Neural progenitor cell (in vitro differentiated cells): ENCODE measurements at regions not wholly inside any gene's neighbourhood (a gene's known extent, or its start where the extent isn't known, plus 50 kb on each side); places are given as distances from the start of the nearest gene placed in this dataset.

Source experiments
- EZH2 ChIP-seq: fragments of 200-600 bp; sonication (generic); IDR thresholded peaks from 2 replicates; pipeline ENCODE4 v1.6.1; 2017; ENCODE audit warnings: antibody characterized with exemption, mild to moderate bottlenecking, moderate library complexity
- EZH2phosphoT487 ChIP-seq: fragments of 200-600 bp; sonication (generic); IDR thresholded peaks from 2 replicates; pipeline ENCODE4 v1.6.1; 2017; ENCODE audit warnings: antibody characterized with exemption
- TF ChIP-seq, protein P1 (sequence below): fragments of 200-600 bp; sonication (generic); IDR thresholded peaks from 2 replicates; pipeline ENCODE4 v1.5.1; 2017; ENCODE audit warnings: antibody characterized with exemption, mild to moderate bottlenecking

DNA sequence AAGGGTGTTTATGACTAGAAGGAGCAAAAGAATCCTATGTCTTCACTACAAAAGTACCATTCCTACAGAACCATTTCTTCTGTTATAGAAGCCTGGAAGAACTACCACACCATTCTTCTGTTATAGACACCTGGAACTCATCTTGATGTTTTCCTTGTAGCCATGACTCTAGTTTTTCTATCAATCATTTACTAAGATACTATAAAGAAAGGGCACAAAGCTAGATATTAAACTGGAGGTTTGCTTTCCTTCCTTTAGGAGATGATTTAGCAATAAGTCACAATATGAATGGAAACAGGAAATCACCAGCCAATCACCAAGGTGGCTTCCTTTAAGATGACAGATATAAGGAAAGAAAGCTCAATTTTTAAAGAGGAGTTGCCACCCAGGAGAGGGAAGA is 100.3 kb upstream of the NEUROD1 start:
- TF ChIP-seq, protein P1, sequence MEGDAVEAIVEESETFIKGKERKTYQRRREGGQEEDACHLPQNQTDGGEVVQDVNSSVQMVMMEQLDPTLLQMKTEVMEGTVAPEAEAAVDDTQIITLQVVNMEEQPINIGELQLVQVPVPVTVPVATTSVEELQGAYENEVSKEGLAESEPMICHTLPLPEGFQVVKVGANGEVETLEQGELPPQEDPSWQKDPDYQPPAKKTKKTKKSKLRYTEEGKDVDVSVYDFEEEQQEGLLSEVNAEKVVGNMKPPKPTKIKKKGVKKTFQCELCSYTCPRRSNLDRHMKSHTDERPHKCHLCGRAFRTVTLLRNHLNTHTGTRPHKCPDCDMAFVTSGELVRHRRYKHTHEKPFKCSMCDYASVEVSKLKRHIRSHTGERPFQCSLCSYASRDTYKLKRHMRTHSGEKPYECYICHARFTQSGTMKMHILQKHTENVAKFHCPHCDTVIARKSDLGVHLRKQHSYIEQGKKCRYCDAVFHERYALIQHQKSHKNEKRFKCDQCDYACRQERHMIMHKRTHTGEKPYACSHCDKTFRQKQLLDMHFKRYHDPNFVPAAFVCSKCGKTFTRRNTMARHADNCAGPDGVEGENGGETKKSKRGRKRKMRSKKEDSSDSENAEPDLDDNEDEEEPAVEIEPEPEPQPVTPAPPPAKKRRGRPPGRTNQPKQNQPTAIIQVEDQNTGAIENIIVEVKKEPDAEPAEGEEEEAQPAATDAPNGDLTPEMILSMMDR: no peak
- TF ChIP-seq EZH2phosphoT487 (no peak), EZH2 (no peak)
